MG63 (cell line): ENCODE measurements at regions not wholly inside any gene's neighbourhood (a gene's known extent, or its start where the extent isn't known, plus 50 kb on each side); places are given as distances from the start of the nearest gene placed in this dataset.
"Not testable (repeated sequence)": the region's sequence is repeated elsewhere in the genome, so short reads cannot be mapped to it uniquely, and the experiment has no call there.

ENCODE experiments used
- DNase-seq: peaks from one replicate; pipeline ENCODE4 v3.0.0-alpha.2; 2020
- H3K27me3 ChIP-seq: fragments of 250-450 bp; sonication (Bioruptor Pico); 2 replicates; pipeline ENCODE4 v1.5.1; 2020; ENCODE audit warnings: mild to moderate bottlenecking, moderate library complexity
- H3K36me3 ChIP-seq: fragments of 250-450 bp; sonication (Bioruptor Pico); 2 replicates; pipeline ENCODE4 v1.5.1; 2020; ENCODE audit warnings: mild to moderate bottlenecking, moderate library complexity
- H3K4me3 ChIP-seq: fragments of 250-450 bp; sonication (Bioruptor Pico); 2 replicates; pipeline ENCODE4 v1.5.1; 2020; ENCODE audit warnings: mild to moderate bottlenecking, moderate library complexity
- H3K9me3 ChIP-seq: fragments of 250-450 bp; sonication (Bioruptor Pico); 2 replicates; pipeline ENCODE4 v1.5.1; 2020; ENCODE audit warnings: mild to moderate bottlenecking, moderate library complexity

DNA sequence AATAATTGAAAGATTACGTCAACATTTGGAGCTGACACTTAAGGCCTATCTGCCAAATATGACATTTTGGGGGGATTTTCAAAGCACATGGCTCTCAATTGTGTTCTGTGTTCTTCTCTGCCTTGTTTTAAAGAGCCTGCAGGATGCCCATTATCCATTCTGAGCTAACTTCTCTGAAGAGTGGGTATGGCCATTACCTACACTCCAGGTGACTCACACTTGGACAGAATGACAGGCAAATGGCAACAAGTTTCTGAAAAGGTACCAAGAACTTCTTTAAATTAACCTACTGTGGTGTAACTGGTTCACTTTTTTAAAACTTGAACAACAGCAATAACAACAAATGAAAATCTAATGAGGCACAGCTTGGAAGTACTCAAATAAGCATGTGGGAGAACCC, 834.9 kb upstream of the SLC39A10 start:
- Histone ChIP-seq H3K9me3 (no peaks in the 10 kb centered on the region), H3K36me3 (no peaks in the 10 kb centered on the region), H3K4me3 (no peak overlapping the region), H3K27me3 (no peaks in the 10 kb centered on the region)
- DNase-seq: no peak

- H3K36me3 ChIP-seq: no peaks in the 10 kb centered on the region
- no peak for DNase-seq
- H3K9me3 ChIP-seq: no peaks in the 10 kb centered on the region
- no peaks in the 10 kb centered on the region for H3K27me3 ChIP-seq
- H3K4me3 ChIP-seq: no peak overlapping the region
These were observed 837.7 kb upstream of the SLC39A10 start for GRCh38 chr2:194819367-194819766.

- H3K9me3 ChIP-seq: no peaks in the 10 kb centered on the region
- H3K4me3 ChIP-seq: no peak overlapping the region
- no peak for DNase-seq
- no peaks in the 10 kb centered on the region for H3K27me3 ChIP-seq
- H3K36me3 ChIP-seq: no peaks in the 10 kb centered on the region
These were observed 841.6 kb upstream of the SLC39A10 start for GRCh38 chr2:194815475-194815874.

- no peaks in the 10 kb centered on the region for H3K36me3 ChIP-seq
- no peaks in the 10 kb centered on the region for H3K9me3 ChIP-seq
- H3K4me3 ChIP-seq: no peak overlapping the region
- DNase-seq: no peak
- H3K27me3 ChIP-seq: no peaks in the 10 kb centered on the region
These were observed 854.4 kb upstream of the SLC39A10 start for GRCh38 chr2:194802589-194802988.

DNA sequence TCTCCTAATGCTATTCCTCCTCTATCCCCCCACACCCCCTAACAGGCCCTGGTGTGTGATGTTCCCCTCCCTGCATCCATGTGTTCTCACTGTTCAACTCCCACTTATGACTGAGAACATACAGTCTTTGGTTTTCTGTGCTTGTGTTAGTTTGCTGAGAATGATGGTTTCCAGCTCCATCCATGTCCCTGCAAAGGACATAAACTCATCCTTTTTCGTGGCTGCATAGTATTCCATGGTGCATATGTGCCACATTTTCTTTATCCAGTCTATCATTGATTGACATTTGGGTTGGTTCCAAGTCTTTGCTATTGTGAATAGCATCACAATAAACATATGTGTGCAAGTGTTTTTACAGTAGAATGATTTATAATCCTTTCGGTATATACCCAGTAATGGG, 870.0 kb upstream of the SLC39A10 start:
- not testable (repeated sequence) for H3K4me3 ChIP-seq, H3K36me3 ChIP-seq, DNase-seq, H3K27me3 ChIP-seq, H3K9me3 ChIP-seq

- H3K27me3 ChIP-seq, DNase-seq, H3K4me3 ChIP-seq, H3K36me3 ChIP-seq, H3K9me3 ChIP-seq: not testable (repeated sequence)
These were observed 885.6 kb upstream of the SLC39A10 start for GRCh38 chr2:194771394-194771793.

- no peak for DNase-seq
- no peaks in the 10 kb centered on the region for H3K36me3 ChIP-seq
- H3K9me3 ChIP-seq: no peaks in the 10 kb centered on the region
- no peaks in the 10 kb centered on the region for H3K27me3 ChIP-seq
- H3K4me3 ChIP-seq: no peak overlapping the region
These were observed 888.0 kb upstream of the SLC39A10 start for GRCh38 chr2:194769030-194769429.

DNA sequence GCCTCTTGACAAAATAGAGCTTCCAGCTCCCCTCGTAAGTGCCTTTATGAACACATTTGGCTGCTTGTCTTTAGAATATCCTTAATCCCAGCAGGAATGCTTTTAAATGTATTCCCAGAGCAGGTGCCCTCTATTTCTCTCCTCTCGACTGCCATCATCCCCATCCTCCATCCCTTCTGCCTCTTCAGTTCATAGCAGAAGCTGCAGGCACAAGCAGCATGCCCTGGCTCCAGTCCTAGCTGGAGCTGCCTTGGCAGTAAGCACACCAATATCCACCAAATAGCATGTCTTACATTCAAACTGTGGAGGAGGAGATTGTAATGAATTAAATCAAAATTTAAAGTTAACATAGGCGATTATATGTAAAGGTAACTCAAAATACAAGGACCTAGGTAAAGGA, 891.3 kb upstream of the SLC39A10 start:
- Histone ChIP-seq H3K4me3 (no peak overlapping the region), H3K36me3 (no peaks in the 10 kb centered on the region), H3K9me3 (no peaks in the 10 kb centered on the region), H3K27me3 (no peaks in the 10 kb centered on the region)
- no peak for DNase-seq

GRCh38 chr2:194750926-194751325, 906.1 kb upstream of the SLC39A10 start:
- Histone ChIP-seq H3K27me3 (no peaks in the 10 kb centered on the region), H3K9me3 (no peaks in the 10 kb centered on the region), H3K4me3 (no peak overlapping the region), H3K36me3 (no peaks in the 10 kb centered on the region)
- no peak for DNase-seq

DNA sequence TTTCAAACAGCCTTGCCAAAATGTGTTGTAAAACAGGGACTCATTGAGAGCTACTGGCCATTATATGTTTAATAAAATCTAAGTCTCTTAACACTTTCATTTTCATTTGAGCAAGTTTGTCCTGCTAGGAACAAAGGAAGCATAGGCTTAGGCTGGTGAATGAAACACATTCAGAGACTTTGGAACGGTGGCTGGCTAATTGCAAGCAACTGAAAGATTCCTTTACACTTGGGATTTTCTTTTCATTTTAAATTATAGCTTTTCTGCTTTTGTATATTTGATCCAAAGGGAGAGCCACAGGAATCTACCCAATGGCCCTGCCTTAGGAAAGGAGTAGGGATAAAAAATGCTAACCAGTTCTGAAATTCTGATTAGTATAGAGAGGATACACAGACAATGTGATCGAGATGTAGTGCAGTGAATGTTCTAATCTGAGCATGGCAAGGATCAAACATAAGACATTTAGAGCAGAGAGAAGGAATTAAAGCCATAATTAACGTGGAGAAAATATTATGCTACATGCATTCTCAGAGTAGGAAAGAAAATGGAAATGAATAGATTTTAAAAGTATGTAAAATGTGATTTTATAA, 911.4 kb upstream of the SLC39A10 start:
- Histone ChIP-seq H3K36me3 (no peaks in the 10 kb centered on the region), H3K27me3 (no peaks in the 10 kb centered on the region), H3K9me3 (no peaks in the 10 kb centered on the region), H3K4me3 (peak overlapping the region; percentile 34)
- DNase-seq: no peak

- no peak overlapping the region for H3K4me3 ChIP-seq
- no peaks in the 10 kb centered on the region for H3K9me3 ChIP-seq
- no peak for DNase-seq
- no peaks in the 10 kb centered on the region for H3K36me3 ChIP-seq
- no peaks in the 10 kb centered on the region for H3K27me3 ChIP-seq
These were observed 914.3 kb upstream of the SLC39A10 start for GRCh38 chr2:194742706-194743105.

DNA sequence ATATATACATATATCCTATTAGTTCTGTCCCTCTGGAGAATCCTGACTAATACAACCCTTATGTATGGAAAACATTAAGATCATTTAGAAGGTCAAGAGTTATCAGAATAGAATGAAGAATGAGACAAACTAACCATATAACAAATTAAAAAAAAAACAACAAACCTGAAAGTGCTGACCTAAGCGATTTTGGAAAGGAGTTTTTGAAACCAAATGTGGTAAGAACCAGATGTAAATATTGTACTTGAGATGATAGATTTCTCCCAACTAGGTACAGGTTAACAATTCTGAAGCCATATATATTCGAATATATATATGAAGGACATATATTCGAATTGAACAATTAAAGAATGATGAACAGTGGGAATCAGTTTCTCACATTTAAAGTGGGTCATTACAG, 917.8 kb upstream of the SLC39A10 start:
- no peak overlapping the region for H3K4me3 ChIP-seq
- no peak for DNase-seq
- H3K27me3 ChIP-seq: no peaks in the 10 kb centered on the region
- no peaks in the 10 kb centered on the region for H3K36me3 ChIP-seq
- no peaks in the 10 kb centered on the region for H3K9me3 ChIP-seq

GRCh38 chr2:194735837-194736542, 921.0 kb upstream of the SLC39A10 start:
- DNase-seq: no peak
- Histone ChIP-seq H3K9me3 (no peaks in the 10 kb centered on the region), H3K27me3 (no peaks in the 10 kb centered on the region), H3K4me3 (no peak overlapping the region), H3K36me3 (no peaks in the 10 kb centered on the region)

DNA sequence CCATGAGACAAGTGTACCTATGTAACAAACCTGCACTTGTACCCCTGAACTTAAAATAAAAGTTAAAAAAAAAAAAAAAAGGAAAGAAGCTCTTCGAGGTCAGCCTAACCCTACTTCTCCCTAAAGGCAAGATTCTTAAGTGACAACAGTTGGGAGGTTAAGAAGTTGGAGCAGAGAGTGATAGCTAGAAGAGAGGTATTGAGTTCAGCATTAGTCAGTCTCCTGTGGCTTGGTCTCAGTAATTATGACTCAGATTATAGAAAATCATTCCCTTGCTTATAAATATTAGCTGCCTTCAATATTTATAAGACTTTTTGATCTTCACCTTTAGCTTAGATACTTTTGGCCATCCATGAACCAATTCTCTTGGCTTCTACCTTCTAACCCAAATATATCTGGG, 926.8 kb upstream of the SLC39A10 start:
- Histone ChIP-seq H3K36me3 (no peaks in the 10 kb centered on the region), H3K9me3 (no peaks in the 10 kb centered on the region), H3K27me3 (no peaks in the 10 kb centered on the region), H3K4me3 (no peak overlapping the region)
- DNase-seq: no peak

DNA sequence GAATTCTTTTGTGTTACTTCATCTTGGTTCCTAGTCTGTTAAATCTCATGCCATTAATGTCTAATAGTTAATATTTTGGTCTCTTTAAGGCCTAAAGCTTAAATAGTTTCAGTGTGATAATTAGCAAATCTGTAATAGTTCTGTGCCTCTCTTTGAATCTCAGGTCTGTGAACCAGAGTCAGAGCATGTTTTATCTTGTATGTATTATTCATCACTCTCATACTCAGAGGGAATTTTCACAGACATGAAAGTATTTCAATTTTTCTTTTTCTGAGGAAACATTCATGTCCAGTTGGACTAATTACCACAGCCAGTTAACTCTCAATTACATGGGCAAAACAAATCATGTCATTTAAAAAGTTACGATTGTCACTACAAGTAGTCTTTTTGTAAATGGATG, 931.9 kb upstream of the SLC39A10 start:
- Histone ChIP-seq H3K27me3 (no peaks in the 10 kb centered on the region), H3K9me3 (no peaks in the 10 kb centered on the region), H3K36me3 (no peaks in the 10 kb centered on the region), H3K4me3 (no peak overlapping the region)
- no peak for DNase-seq

- no peaks in the 10 kb centered on the region for H3K9me3 ChIP-seq
- no peaks in the 10 kb centered on the region for H3K36me3 ChIP-seq
- no peak for DNase-seq
- no peak overlapping the region for H3K4me3 ChIP-seq
- no peaks in the 10 kb centered on the region for H3K27me3 ChIP-seq
These were observed 933.6 kb upstream of the SLC39A10 start for GRCh38 chr2:194723446-194723845.

DNA sequence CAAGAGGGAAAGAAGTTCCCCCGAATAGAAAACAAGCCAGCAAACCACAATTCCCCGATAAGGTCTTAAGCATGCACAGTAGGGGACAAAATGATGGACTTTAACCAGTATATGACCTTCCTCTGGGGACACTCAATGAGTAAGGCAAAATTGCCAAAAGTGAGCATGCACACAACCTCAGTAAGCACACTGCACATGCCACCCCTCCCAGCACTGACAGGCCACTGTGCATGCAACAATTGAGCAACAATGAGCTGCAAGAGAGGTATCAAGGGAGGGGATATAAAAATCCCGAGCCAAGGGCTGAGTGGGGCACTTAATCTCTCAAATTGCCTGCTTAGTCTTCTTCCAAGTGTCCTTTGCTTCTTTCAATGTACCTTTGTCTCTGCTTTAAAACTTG, 935.8 kb upstream of the SLC39A10 start:
- Histone ChIP-seq H3K27me3 (no peaks in the 10 kb centered on the region), H3K36me3 (no peaks in the 10 kb centered on the region), H3K9me3 (no peaks in the 10 kb centered on the region), H3K4me3 (no peak overlapping the region)
- no peak for DNase-seq

GRCh38 chr2:194720462-194720861, 936.6 kb upstream of the SLC39A10 start:
- no peak overlapping the region for H3K4me3 ChIP-seq
- DNase-seq: no peak
- H3K9me3 ChIP-seq: no peaks in the 10 kb centered on the region
- H3K36me3 ChIP-seq: no peaks in the 10 kb centered on the region
- H3K27me3 ChIP-seq: no peaks in the 10 kb centered on the region
